ENCODE measurements at regions not wholly inside any gene's neighbourhood (a gene's known extent, or its start where the extent isn't known, plus 50 kb on each side); places are given as distances from the start of the nearest gene placed in this dataset.

GRCh38 chr2:172153156-172153555 is 50.5 kb upstream of the DLX2 start:
- no peaks in the 10 kb centered on the region for H3K36me3 ChIP-seq (ENCODE audit: control insufficient read depth in 2 of 3, insufficient read depth in 3 of 3, low read length in 3 of 3)
- no peak for FAIRE-seq
- H3K4me1 ChIP-seq (ENCODE audit: control insufficient read depth in 2 of 3, insufficient read depth in 2 of 3, low read depth in 1 of 3, low read length in 3 of 3) = no peaks in the 10 kb centered on the region
- no peak for DNase-seq
- H3K27me3 ChIP-seq (ENCODE audit: control insufficient read depth, insufficient read depth, low read length) = no peaks in the 10 kb centered on the region
- no peak overlapping the region for H3K9ac ChIP-seq (ENCODE audit: low read length in 3 of 3)
- intact Hi-C loops (cut with DNase I) = no loop called here
- no peak overlapping the region for H3K27ac ChIP-seq (ENCODE audit: low read depth in 2 of 2, low read length in 2 of 2)
- H3K9me3 ChIP-seq (ENCODE audit: control insufficient read depth in 2 of 3, insufficient read depth in 1 of 3, low read length in 3 of 3) = no peaks in the 10 kb centered on the region
- TF ChIP-seq CTCF (IDR thresholded peaks at IDR 0.05; ENCODE audit: borderline replicate concordance, extremely low read depth, insufficient read depth) = no peak
- H3K4me3 ChIP-seq (ENCODE audit: low read length in 3 of 3) = no peak overlapping the region

GRCh38 chr2:172153757-172154156 is 51.1 kb upstream of the DLX2 start:
- DNase-seq (no peak), FAIRE-seq (no peak)
- H3K36me3 ChIP-seq (ENCODE audit: control insufficient read depth in 2 of 3, insufficient read depth in 3 of 3, low read length in 3 of 3) = no peaks in the 10 kb centered on the region
- no peaks in the 10 kb centered on the region for H3K4me1 ChIP-seq (ENCODE audit: control insufficient read depth in 2 of 3, insufficient read depth in 2 of 3, low read depth in 1 of 3, low read length in 3 of 3)
- no peaks in the 10 kb centered on the region for H3K27me3 ChIP-seq (ENCODE audit: control insufficient read depth, insufficient read depth, low read length)
- TF ChIP-seq CTCF (IDR thresholded peaks at IDR 0.05; ENCODE audit: borderline replicate concordance, extremely low read depth, insufficient read depth) = no peak
- intact Hi-C loops (cut with DNase I) = no loop called here
- H3K9ac ChIP-seq (ENCODE audit: low read length in 3 of 3) = no peak overlapping the region
- no peak overlapping the region for H3K27ac ChIP-seq (ENCODE audit: low read depth in 2 of 2, low read length in 2 of 2)
- H3K9me3 ChIP-seq (ENCODE audit: control insufficient read depth in 2 of 3, insufficient read depth in 1 of 3, low read length in 3 of 3) = no peaks in the 10 kb centered on the region
- no peak overlapping the region for H3K4me3 ChIP-seq (ENCODE audit: low read length in 3 of 3)

GRCh38 chr2:172155752-172156151 is 53.1 kb upstream of the DLX2 start:
- FAIRE-seq = no peak
- intact Hi-C loops (cut with DNase I) = no loop called here
- no peak for DNase-seq
- H3K9me3 ChIP-seq (ENCODE audit: control insufficient read depth in 2 of 3, insufficient read depth in 1 of 3, low read length in 3 of 3) = peaks cover 0 to 2% (median 0%) of the 10 kb centered on the region in 3 donors
- TF ChIP-seq CTCF (IDR thresholded peaks at IDR 0.05; ENCODE audit: borderline replicate concordance, extremely low read depth, insufficient read depth) = no peak
- H3K27ac ChIP-seq (ENCODE audit: low read depth in 2 of 2, low read length in 2 of 2) = no peak overlapping the region
- H3K4me1 ChIP-seq (ENCODE audit: control insufficient read depth in 2 of 3, insufficient read depth in 2 of 3, low read depth in 1 of 3, low read length in 3 of 3) = no peaks in the 10 kb centered on the region
- no peaks in the 10 kb centered on the region for H3K27me3 ChIP-seq (ENCODE audit: control insufficient read depth, insufficient read depth, low read length)
- no peaks in the 10 kb centered on the region for H3K36me3 ChIP-seq (ENCODE audit: control insufficient read depth in 2 of 3, insufficient read depth in 3 of 3, low read length in 3 of 3)
- H3K4me3 ChIP-seq (ENCODE audit: low read length in 3 of 3) = no peak overlapping the region
- H3K9ac ChIP-seq (ENCODE audit: low read length in 3 of 3) = no peak overlapping the region

GRCh38 chr2:172160839-172161238 is 58.1 kb upstream of the DLX2 start:
- Histone ChIP-seq H3K4me3 (ENCODE audit: low read length in 3 of 3) (no peak overlapping the region), H3K36me3 (ENCODE audit: control insufficient read depth in 2 of 3, insufficient read depth in 3 of 3, low read length in 3 of 3) (no peaks in the 10 kb centered on the region), H3K9me3 (ENCODE audit: control insufficient read depth in 2 of 3, insufficient read depth in 1 of 3, low read length in 3 of 3) (peaks cover 0 to 9% (median 0%) of the 10 kb centered on the region in 3 donors), H3K27ac (ENCODE audit: low read depth in 2 of 2, low read length in 2 of 2) (no peak overlapping the region), H3K9ac (ENCODE audit: low read length in 3 of 3) (no peak overlapping the region), H3K27me3 (ENCODE audit: control insufficient read depth, insufficient read depth, low read length) (no peaks in the 10 kb centered on the region), H3K4me1 (ENCODE audit: control insufficient read depth in 2 of 3, insufficient read depth in 2 of 3, low read depth in 1 of 3, low read length in 3 of 3) (no peaks in the 10 kb centered on the region)
- no peak for FAIRE-seq
- DNase-seq = no peak
- intact Hi-C loops (cut with DNase I) = no loop called here
- TF ChIP-seq CTCF (IDR thresholded peaks at IDR 0.05; ENCODE audit: borderline replicate concordance, extremely low read depth, insufficient read depth) = no peak
